ENCODE measurements at regions not wholly inside any gene's neighbourhood (a gene's known extent, or its start where the extent isn't known, plus 50 kb on each side); places are given as distances from the start of the nearest gene placed in this dataset.

- no peak for DNase-seq
These were observed 303.6 kb downstream of the UTP18 start for GRCh38 chr17:51563961-51564360.

- DNase-seq = no peak
These were observed 311.8 kb downstream of the UTP18 start for GRCh38 chr17:51572115-51572514.
